Endothelial cell of umbilical vein (primary cell): ENCODE measurements at regions not wholly inside any gene's neighbourhood (a gene's known extent, or its start where the extent isn't known, plus 50 kb on each side); places are given as distances from the start of the nearest gene placed in this dataset.

Experiments used
- BruUV-seq: library from RNA; stranded (reverse); fragments of 400-500 nt; replicated peaks from 2 replicates; lab custom pipeline; 2021; lab: Mats Ljungman, UMichigan
- CTCF ChIA-PET: fragments of 300-600, 350-600 bp; sonication (Branson Sonifier 250); formaldehyde crosslinking; loops from one replicate; lab custom pipeline; 2021; ENCODE audit warnings: antibody characterized with exemption, inconsistent platforms; lab: Charles Lee
- POLR2A ChIA-PET: fragments of 300-600, 350-600 bp; sonication (Branson Sonifier 250); formaldehyde crosslinking; loops from one replicate; lab custom pipeline; 2021; ENCODE audit warnings: antibody characterized with exemption, inconsistent platforms; lab: Charles Lee
- DNase-seq: peaks from one replicate; pipeline ENCODE4 v3.0.0-alpha.2; 2011; ENCODE audit warnings: low read depth, low spot score
- FAIRE-seq: peaks from 2 replicates; lab custom pipeline; 2011; peaks lifted over from hg19 to GRCh38; lab: Jason Lieb, UNC
- H2AFZ ChIP-seq: 2 replicates; pipeline ENCODE4 v1.6.0; 2012; ENCODE audit warnings: low read depth, low read length, control low read depth, inconsistent platforms
- H3K27ac ChIP-seq: 2 replicates; pipeline ENCODE4 v1.5.1; 2011; ENCODE audit warnings: low read depth, mild to moderate bottlenecking, control low read depth, low read length, moderate library complexity; ENCODE audit not compliant: insufficient read depth
- H3K27me3 ChIP-seq, 2 experiments: 2 replicates each; pipeline versions ENCODE4 v1.6.0 to v1.6.1; 2011; ENCODE audit warnings: low read length in 2 of 2, mixed read lengths in 1 of 2; ENCODE audit not compliant: control insufficient read depth in 2 of 2, insufficient read depth in 2 of 2
- H3K36me3 ChIP-seq, 2 experiments: 2 replicates in 1 of 2; 3 replicates in 1 of 2; pipeline ENCODE4 v1.5.1; 2011; ENCODE audit warnings: low read length in 2 of 2, mild to moderate bottlenecking in 1 of 2, moderate library complexity in 1 of 2; ENCODE audit not compliant: control insufficient read depth in 2 of 2, insufficient read depth in 2 of 2; ENCODE audit errors: extremely low read depth in 1 of 2
- H3K4me1 ChIP-seq: 3 replicates; pipeline ENCODE4 v1.5.1; 2011; ENCODE audit warnings: mild to moderate bottlenecking, low read length; ENCODE audit not compliant: control insufficient read depth, insufficient read depth; ENCODE audit errors: extremely low read depth
- H3K4me2 ChIP-seq: 2 replicates; pipeline ENCODE4 v1.6.1; 2011; ENCODE audit warnings: low read length, control low read depth, mixed read lengths; ENCODE audit not compliant: insufficient read depth
- H3K4me3 ChIP-seq, 3 experiments: fragments of 200-600 bp in 1 of 3; sonication (generic), shearing (Covaris generic) in 1 of 3; replicated peaks in 1 of 3; 2 replicates each; pipeline ENCODE4 v1.5.1; 2011 to 2016; ENCODE audit warnings: control low read depth in 3 of 3, low read length in 3 of 3, mild to moderate bottlenecking in 2 of 3, inconsistent platforms in 1 of 3, low read depth in 1 of 3, moderate library complexity in 1 of 3; ENCODE audit not compliant: insufficient read depth in 1 of 3
- H3K79me2 ChIP-seq: 2 replicates; pipeline ENCODE4 v1.6.0; 2012; ENCODE audit warnings: low read length, inconsistent platforms; ENCODE audit not compliant: control insufficient read depth, insufficient read depth
- H3K9ac ChIP-seq: replicated peaks from 2 replicates; pipeline ENCODE3; 2011; ENCODE audit warnings: low read length, control low read depth; ENCODE audit not compliant: insufficient read depth; ENCODE audit errors: extremely low read depth
- H3K9me1 ChIP-seq: replicated peaks from 3 replicates; pipeline ENCODE4 v1.6.0; 2011; ENCODE audit warnings: mild to moderate bottlenecking, low read length; ENCODE audit not compliant: control insufficient read depth, insufficient read depth; ENCODE audit errors: extremely low read depth
- H3K9me3 ChIP-seq: replicated peaks from 2 replicates; pipeline ENCODE4 v1.5.1; 2012; ENCODE audit warnings: low read length, inconsistent platforms; ENCODE audit not compliant: control insufficient read depth, insufficient read depth
- H4K20me1 ChIP-seq: replicated peaks from 2 replicates; pipeline ENCODE3; 2011; ENCODE audit warnings: mild to moderate bottlenecking, low read length; ENCODE audit not compliant: control insufficient read depth, insufficient read depth; ENCODE audit errors: extremely low read depth
- CTCF ChIP-seq, 2 donors: IDR thresholded peaks; 1 replicate in 1 of 2; 2 replicates in 1 of 2; pipeline ENCODE4 v1.5.1; 2011; ENCODE audit warnings: low read length in 2 of 2, mild to moderate bottlenecking in 2 of 2, moderate library complexity in 2 of 2, control low read depth in 1 of 2, inconsistent platforms in 1 of 2, low read depth in 1 of 2; ENCODE audit not compliant: insufficient read depth in 1 of 2; ENCODE audit errors: extremely low read depth in 1 of 2
- EZH2 ChIP-seq: IDR thresholded peaks from 2 replicates; pipeline ENCODE4 v1.6.1; 2012; ENCODE audit warnings: borderline replicate concordance, low read depth, mild to moderate bottlenecking, moderate library complexity, low read length, inconsistent platforms; ENCODE audit not compliant: severe bottlenecking
- FOS ChIP-seq: IDR thresholded peaks from 2 replicates; pipeline ENCODE4 v1.6.1; 2011; ENCODE audit warnings: mild to moderate bottlenecking, low read length, moderate library complexity, borderline replicate concordance; ENCODE audit not compliant: insufficient read depth
- GATA2 ChIP-seq: IDR thresholded peaks from 2 replicates; pipeline ENCODE4 v1.7.0; 2011; ENCODE audit warnings: low read depth, mild to moderate bottlenecking, moderate library complexity, mixed read lengths, low read length; ENCODE audit not compliant: insufficient read length, insufficient read depth
- JUN ChIP-seq: IDR thresholded peaks from 2 replicates; pipeline ENCODE4 v1.6.1; 2011; ENCODE audit warnings: borderline replicate concordance, low read depth; ENCODE audit not compliant: insufficient read length, insufficient read depth
- MAX ChIP-seq: IDR thresholded peaks from 2 replicates; pipeline ENCODE4 v1.6.1; 2011; ENCODE audit not compliant: insufficient read depth, insufficient read length
- MYC ChIP-seq: IDR thresholded peaks from one replicate; pipeline ENCODE4 v1.6.1; 2011; ENCODE audit warnings: mild to moderate bottlenecking, low read depth, low read length
- POLR2A ChIP-seq: IDR thresholded peaks from 2 replicates; pipeline ENCODE4 v1.6.1; 2012; ENCODE audit warnings: low read depth, mild to moderate bottlenecking, control low read depth, low read length
- POLR2AphosphoS5 ChIP-seq: IDR thresholded peaks from 2 replicates; pipeline ENCODE4 v1.6.1; 2012; ENCODE audit warnings: low read depth, mild to moderate bottlenecking, control low read depth, low read length, moderate library complexity; ENCODE audit not compliant: insufficient read depth
- dilution Hi-C: fragments of 300-500 bp; cut with MboI; formaldehyde crosslinking; loops from one replicate; pipeline ENCODE4 v1.15.0; 2019; ENCODE audit warnings: low sequenced_read_pairs; ENCODE audit not compliant: extremely low pct_ligation_motif_present
- intact Hi-C: fragments of 100-400 bp; cut with micrococcal nuclease; formaldehyde crosslinking; loops from one replicate; pipeline ENCODE4 v1.10.0; 2022

- Histone ChIP-seq H2AFZ (no peak overlapping the region), H3K27me3 (no peaks in the 10 kb centered on the region), H3K9me1 (no peaks in the 10 kb centered on the region), H3K9me3 (no peaks in the 10 kb centered on the region), H3K27ac (no peak overlapping the region), H4K20me1 (no peaks in the 10 kb centered on the region), H3K36me3 (no peaks in the 10 kb centered on the region), H3K79me2 (no peaks in the 10 kb centered on the region), H3K4me3 (no peak overlapping the region), H3K4me2 (no peak overlapping the region), H3K9ac (no peak overlapping the region), H3K4me1 (peaks cover 18% of the 10 kb centered on the region)
- no peak for TF ChIP-seq EZH2
- no peak for TF ChIP-seq GATA2
- no peak for TF ChIP-seq JUN
- TF ChIP-seq POLR2AphosphoS5: no peak
- TF ChIP-seq CTCF (IDR thresholded peaks at IDR 0.05; ENCODE audit: extremely low read depth in 1 of 2, insufficient read depth in 1 of 2, low read depth in 1 of 2, low read length in 2 of 2): no peak
- no peak for TF ChIP-seq MAX
- no peak for TF ChIP-seq FOS
- no peak for TF ChIP-seq MYC
- TF ChIP-seq POLR2A: no peak
- no peak for DNase-seq
- intact Hi-C loops (no loop called here), dilution Hi-C loops (no loop called here)
- ChIA-PET CTCF (interaction anchor here (0.9 kb wide), 1 partner anchor 116 kb away, joined by 3 read pairs; no protein-coding TSS in a partner anchor), POLR2A (no interaction called here)
- no TSS peak for BruUV-seq
- FAIRE-seq: no peak
Observed at GRCh38 chr21:29231756-29232529, 66.8 kb upstream of the BACH1 start.
